Sigmoid colon (tissue), 4 donors: ENCODE measurements at regions not wholly inside any gene's neighbourhood (a gene's known extent, or its start where the extent isn't known, plus 50 kb on each side); places are given as distances from the start of the nearest gene placed in this dataset.

Experiments used
- CTCF ChIP-seq, 4 experiments: fragments of 450-650 bp in 3 of 4; fragments of 200-600 bp in 1 of 4; IDR thresholded peaks; one replicate each; pipeline ENCODE4 v1.5.1; 2016 to 2019; ENCODE audit warnings: antibody characterized with exemption in 4 of 4, mild to moderate bottlenecking in 3 of 4, moderate library complexity in 2 of 4
- POLR2A ChIP-seq, 2 donors: fragments of 450-650 bp; IDR thresholded peaks; one replicate each; pipeline ENCODE4 v1.6.1; 2016; ENCODE audit warnings: antibody characterized with exemption in 2 of 2, mild to moderate bottlenecking in 2 of 2, moderate library complexity in 2 of 2
- POLR2AphosphoS5 ChIP-seq, 4 donors: sonication (generic); formaldehyde crosslinking; IDR thresholded peaks; one replicate each; pipeline ENCODE4 v1.6.1; 2017; ENCODE audit warnings: antibody characterized with exemption in 4 of 4

- TF ChIP-seq POLR2A (IDR thresholded peaks at IDR 0.05): no peak
- TF ChIP-seq CTCF (IDR thresholded peaks at IDR 0.05): no peak
- no peak for TF ChIP-seq POLR2AphosphoS5 (IDR thresholded peaks at IDR 0.05)
Measured at GRCh38 chr1:181893937-181894336, 167.6 kb downstream of the ZNF648 start.
